Activated naive CD4-positive, alpha-beta T cell treated with anti-CD3 and anti-CD28 coated beads, Interleukin-2, amount 50 U/mL, for 16 hours (primary cell): ENCODE measurements at regions not wholly inside any gene's neighbourhood (a gene's known extent, or its start where the extent isn't known, plus 50 kb on each side); places are given as distances from the start of the nearest gene placed in this dataset.
"Not testable (repeated sequence)": the region's sequence is repeated elsewhere in the genome, so short reads cannot be mapped to it uniquely, and the experiment has no call there.

ENCODE experiments used
- DNase-seq: peaks from one replicate; pipeline ENCODE4 v3.0.0-alpha.2; 2020

DNA sequence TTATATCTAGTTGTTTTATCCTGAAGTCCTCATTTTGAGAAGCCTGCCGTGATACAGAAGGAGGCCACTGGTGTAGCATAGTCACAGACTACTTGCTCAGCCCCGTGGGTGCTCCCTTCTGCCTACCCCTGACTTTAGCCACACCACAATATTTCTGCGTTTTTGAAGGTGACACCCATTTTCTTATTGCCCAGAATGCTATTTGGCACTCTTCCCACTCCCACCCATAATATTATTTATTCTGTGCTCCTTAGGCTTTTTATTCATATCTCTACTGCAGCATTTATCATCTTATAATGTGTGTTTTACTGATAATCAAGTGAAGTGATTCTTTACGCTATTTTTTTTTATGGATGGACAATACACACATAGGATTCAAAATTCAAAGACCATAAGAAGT lies 107.3 kb downstream of the OR2B2 start:
- DNase-seq, result no peak

DNA sequence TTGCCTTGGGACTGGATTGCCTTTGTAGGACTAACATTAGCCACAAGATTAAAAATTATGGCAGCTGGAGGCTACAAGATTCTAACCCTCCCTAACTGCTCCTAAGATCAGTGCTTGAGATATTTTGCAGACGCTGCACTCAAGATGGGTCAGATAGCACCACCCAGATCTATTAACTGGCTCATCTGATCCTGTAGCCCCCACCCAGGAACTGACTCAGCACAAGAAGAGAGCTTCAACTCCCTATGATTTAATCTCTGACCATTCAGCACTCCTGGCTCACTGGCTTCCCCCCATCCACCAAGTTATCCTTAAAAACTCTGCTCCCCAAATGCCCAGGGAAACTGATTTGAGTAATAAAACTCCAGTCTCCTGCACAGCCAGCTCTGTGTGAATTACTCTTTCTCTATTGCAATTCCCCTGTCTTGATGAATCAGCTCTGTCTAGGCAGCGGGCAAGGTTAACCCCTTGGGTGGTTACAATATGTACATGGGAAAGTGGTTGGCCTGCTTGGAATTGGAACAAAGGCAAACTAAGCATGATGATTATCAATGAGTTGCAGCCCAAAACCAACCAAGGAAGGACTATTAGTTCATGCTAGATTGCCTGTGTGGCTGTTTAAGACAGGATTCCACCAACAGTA lies 111.3 kb downstream of the OR2B2 start:
- no peak for DNase-seq

DNA sequence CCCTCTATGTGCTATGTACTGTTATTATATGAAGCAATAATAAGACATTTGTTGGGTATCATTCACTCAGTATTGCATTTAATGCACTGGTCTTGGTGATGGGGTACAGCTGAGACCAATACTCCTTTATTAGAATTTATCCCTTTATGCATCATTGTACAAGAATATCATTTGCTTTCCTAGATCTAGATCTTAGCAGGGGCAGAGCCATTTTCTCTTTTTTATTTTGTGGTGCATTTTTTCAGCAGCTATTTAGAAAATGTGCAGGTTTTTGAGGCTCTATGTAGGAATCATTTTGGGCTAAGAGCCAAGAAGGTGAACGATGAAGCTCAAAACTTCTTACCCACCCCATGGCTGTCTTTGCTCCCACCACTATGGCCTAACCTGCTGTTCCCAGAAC lies 114.2 kb downstream of the OR2B2 start:
- DNase-seq, result no peak

DNA sequence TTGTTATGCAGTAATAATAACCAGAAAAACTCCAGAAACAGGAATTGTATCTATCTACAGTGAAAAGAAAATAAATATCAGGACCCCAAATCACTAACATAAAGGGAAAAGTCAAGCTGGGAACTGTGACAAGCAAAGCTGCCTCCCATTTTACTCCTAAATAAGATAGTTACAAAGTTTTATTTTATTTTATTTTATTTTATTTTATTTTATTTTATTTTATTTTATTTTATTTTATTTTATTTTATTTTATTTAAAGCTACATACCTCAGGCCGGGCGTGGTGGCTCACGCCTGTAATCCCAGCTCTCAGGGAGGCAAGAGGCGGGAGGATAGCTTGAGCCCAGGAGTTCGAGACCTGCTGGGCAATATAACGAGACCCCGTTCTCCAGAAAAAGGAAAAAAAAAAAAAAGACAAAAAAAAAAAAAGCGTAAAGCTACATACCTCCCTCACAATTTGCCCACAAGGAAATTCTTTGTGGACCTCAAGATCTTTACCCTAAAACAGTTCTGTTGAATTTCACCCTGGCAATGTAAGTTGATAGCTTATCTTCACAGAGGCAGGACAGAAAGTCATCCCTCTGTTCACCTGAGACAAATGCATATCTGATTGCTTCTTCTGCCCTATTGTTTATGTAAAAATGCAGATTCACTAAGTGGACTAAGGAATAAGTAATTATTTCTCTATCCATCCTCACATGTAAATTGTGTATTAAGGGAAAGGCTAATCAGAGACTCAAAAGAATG lies 115.3 kb downstream of the OR2B2 start:
- not testable (repeated sequence) for DNase-seq

DNA sequence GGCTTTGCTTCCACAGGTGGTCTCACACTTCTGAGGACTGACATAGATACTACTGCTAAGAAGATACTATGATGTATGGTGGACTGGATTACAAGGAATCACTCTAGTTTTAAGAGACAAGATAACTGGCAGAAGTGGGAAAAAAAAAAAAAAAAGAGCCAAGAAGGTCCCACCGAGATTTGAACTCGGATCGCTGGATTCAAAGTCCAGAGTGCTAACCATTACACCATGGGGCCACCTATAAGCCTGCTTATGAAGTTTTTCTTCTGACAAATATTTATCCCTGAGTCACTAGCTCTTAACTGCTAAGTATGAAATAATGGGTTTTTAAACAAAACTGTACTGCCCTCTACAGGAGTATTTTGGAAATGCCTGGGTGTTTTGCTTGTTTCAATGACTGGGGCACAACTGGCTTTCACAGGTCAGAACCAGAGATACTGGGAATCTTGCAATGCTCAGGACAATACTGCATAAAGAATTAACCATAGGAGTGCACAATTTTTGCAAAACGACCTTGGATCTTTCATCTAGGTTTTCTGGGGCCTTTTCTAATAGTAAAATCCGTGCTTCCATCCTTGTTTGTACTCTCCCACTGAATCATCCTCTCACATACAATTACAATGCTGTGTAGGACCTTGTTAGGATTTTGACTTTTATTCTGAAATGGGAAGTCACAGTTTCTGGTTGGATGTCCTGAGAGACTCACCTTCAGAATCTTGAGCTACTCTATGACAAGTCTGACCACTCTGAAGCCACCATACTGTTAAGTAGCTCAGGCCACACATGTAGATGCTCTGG lies 116.3 kb downstream of the OR2B2 start:
- peak; percentile 25 for DNase-seq

DNA sequence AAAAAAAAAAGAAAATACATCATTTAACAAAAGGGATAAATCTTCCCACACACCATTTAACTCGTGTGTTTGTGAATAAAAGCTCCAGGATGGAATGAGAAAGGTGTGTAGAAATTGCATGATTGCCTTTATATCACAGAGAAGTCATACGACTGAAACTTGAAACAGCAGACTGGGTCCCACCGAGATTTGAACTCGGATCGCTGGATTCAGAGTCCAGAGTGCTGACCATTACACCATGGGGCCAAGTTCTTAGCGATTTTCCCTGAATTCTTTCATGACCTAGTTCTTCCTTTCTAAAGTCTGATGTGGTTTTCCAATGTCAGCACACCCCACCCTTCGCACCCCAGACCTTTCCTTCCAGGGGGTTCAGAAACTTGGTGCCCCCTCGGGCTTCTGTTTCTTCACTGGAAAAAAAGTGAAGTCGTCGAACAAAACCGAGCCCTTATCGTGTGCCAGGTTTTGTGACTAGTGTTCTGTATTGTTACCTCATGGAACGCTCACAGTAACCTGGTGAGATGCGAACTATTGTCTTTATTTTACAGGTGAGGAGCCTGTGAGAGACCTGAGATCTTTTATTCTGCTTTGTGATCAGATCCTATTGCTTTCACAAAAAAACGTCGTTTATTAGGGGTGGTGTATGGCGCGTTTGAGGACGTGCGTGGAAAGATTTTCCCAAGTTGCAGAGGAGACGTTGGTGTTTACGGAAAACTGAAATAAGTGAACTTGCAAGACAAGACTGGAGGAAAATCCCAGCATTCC lies 120.8 kb downstream of the OR2B2 start:
- DNase-seq, result no peak

DNA sequence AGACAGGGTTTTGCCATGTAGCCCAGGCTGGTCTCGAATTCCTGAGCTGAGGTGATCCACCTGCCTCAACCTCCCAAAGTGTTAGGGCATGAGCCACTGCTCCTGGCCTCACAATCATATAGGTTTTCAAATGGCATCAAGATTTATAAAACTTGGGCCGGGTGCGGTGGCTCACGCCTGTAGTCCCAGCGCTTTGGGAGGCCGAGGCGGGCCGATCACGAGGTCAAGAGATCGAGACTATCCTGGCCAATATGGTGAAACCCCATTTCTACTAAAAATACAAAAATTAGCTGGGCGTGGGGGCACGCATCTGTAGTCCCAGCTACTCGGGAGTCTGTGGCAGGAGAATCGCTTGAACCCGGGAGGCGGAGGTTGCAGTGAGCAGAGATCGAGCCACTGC lies 123.8 kb downstream of the OR2B2 start:
- DNase-seq, result not testable (repeated sequence)

DNA sequence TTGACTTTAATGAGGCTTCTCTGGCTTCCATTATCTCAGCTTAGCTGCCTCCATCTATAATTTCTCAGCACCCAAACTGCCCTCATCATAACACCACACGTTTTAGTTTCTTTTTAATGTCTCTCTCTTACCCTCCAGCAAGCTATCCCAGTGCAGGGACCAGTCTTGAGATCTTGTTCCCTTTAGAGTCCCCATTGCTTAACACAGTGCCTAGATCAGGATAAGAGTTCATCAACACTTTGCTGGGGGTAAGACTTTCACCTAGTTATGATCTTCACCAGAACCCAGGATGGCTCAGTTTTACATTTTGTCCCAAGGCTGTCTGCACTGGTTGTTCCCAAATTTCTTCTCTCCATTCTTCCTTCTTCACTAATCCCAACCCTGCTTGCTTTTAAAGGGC lies 126.1 kb downstream of the OR2B2 start:
- no peak for DNase-seq

DNA sequence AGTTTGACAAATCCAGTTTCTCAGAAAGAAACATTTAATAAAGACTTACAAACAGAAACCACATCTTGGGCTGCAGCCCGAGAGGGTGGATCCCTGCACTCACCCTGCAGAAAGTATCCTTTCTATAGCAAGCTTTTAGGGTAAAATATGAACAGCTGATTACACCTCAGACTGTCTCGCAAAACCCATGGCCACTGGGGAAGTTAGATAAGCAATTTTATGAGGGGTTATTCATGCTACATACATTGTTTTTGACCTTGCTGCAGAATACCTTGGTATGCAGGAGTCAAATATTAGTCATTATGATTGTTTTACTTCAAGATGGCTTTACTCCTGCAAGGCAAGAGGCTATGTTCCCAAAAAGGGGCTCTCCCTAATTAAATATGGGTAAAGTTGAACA lies 126.9 kb downstream of the OR2B2 start:
- DNase-seq, result no peak

DNA sequence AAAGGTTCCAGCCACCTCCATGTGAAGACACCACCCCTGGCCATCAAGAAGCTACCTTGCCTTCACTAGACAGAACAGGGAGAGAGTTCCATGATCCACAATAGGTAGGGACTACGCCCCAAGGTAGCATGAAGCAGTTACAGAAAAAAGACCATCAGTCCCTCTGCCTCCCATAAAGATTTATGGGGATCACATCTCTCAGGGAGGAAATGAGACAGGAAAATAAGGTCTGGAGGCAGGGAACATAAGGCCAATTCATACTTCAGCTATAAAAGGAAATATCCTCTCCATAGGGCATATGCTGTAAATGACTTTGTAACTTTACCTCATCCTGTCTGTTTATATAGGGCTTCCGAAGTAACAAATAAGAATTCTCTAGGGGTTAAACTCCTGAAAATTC lies 129.4 kb downstream of the OR2B2 start:
- no peak for DNase-seq

DNA sequence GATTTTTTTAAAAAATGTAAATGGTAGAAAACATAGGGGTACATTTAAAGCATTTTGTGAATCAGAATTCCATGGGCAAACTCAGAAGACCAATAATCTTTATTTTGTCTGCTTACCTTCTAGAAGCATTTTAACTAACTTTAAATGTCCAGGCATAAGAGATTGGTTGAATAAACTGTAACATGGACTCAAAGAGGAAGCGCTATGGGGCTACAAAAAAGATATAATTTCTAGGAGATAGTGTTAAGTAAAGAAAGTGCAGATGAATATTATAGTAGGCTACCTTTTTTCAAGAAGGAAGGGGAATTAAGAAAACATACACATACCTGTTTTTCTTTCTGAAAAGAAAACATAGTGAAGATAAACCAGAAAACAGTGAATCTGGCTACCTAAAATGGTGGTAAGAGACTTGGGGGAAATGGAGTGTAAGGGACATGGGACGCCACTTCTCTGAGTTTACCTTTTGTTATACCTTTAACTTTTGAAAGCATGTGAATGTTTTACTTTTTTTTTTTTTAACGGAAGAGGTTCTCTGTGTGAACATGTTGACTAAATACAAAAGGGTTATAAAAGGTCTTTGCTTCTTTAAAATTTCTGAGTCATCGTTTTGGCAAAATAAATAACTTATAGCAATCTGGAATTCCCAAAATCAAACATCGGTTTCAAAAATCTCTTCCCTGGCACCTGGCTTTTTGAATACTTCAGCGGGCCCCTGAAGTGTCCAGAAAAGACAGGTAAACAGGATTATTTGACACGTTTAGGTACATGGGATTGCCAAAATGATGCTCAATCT lies 133.4 kb downstream of the OR2B2 start:
- no peak for DNase-seq

DNA sequence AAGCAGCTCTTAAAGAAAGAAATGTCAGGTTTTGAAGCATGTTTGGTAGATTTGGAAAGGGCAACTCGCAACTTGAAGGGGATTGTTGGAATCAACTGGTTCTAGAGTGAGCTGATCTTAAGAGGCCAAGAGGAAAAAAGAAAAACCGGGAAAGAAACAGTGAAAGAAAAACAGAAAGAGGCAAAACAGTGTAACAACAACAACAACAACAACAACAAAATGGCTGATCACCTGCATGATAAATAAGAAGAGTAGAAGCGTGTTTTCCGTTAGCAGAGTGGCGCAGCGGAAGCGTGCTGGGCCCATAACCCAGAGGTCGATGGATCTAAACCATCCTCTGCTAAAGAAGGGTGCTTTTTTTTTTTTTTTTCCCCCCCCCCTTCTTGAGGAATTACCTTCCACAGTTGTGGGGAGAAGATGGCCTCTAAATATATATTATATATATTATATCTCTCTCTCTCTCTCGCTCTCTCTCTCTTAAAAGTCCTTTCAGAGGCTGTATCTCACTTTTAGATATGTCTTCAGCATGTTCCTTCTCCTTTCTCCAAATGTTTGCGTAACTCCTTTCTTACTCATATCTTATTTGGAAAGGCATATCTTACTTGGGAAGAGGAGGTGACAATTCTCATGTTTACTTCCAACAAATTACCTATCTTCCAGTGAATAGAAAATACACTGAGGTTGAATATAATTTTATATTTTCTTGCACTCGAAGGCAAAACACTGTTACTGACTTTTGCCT lies 134.4 kb downstream of the OR2B2 start:
- DNase-seq, result no peak

DNA sequence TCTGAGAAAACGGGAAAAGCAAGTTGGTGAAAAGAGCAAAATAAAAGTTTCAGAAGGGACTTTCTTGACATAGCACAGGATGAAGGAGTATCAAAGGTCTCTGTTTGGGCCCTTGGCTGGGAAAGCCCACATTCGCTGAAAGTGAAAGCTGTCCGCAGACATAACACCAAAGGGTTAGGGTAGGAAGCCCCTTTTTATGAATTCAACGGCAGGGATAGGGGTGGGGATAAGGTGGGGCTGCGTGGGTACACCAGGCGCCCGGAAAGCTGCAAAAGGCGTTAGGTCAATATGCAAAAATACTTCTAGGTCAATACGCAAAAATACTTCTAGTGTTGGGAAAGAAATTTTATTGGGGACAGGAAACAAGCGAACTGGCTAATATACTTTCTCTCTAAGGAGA lies 135.1 kb downstream of the OR2B2 start:
- no peak for DNase-seq

DNA sequence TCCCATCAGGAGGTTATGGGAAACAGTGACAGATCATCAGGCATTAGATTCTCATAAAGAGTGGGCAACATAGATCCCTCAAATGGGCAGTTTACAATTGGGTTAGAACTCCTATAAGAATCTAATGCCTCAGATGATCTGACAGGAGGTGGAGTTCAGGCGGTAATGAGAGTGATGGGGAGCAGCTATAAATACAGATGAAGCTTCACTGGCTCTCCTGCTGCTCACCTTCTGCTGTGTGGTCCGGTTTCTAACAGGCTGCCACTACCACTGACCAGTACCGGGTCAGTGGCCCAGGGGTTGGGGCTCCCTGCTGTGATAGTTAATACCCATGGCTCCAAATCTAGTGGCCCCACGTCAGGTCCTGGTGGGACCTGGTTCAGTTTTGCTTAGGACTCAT lies 135.7 kb downstream of the OR2B2 start:
- DNase-seq, result no peak

DNA sequence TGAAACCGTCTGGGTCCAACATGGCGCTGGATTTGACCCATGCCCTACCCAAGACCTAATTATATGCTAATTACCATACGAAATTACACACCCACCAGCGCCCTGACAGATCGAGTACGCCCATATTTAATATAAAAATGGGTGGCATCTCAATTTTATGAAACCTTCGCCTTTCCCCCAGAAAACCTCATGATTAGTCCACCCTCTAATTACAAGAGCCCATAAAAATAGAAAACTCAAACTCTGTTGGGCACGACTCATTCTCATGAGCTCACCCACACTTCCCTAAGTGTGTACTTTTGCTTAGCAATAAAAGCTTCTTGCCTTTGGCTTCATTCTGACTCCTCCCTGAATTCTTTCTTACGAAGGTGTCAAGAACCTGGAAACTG lies 136.4 kb downstream of the OR2B2 start:
- DNase-seq, result no peak

DNA sequence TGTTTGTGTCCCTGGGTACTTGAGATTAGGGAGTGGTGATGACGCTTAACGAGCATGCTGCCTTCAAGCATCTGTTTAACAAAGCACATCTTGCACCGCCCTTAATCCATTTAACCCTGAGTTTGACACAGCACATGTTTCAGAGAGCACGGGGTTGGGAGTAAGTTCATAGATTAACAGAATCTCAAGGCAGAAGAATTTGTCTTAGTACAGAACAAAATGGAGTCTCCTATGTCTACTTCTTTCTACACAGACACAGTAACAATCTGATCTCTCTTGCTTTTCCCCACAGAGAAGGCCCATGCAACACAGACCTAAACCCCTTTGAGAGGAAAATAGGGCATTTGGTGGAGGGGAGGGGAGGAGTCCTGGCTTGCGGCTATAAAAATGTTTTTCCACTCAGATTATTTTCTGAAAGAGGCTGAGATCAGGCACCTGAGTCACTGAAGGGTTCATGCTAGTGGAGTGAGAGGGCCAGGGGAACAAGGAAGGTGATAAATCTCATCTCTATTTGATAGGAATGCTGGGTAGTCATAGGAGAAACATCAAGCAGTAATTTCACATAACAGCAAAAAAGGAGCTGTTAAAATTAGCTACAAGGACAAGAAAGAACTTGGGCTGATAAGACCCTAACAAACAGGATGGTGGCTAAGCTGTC lies 136.9 kb downstream of the OR2B2 start:
- DNase-seq, result not testable (repeated sequence)

DNA sequence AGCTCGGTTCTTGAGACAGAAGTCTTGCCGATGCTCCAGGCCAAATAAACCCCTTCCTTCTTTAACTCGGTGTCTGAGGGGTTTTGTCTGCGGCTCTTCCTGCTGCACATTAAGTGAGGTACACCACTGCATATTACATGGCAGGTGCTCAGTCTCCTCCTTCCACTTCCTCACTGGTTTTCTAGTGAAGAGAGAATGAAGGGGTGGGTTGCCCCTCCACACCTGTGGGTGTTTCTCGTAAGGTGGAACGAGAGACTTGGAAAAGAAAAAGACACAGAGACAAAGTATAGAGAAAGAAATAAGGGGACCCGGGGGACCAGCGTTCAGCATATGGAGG lies 138.0 kb downstream of the OR2B2 start:
- not testable (repeated sequence) for DNase-seq

DNA sequence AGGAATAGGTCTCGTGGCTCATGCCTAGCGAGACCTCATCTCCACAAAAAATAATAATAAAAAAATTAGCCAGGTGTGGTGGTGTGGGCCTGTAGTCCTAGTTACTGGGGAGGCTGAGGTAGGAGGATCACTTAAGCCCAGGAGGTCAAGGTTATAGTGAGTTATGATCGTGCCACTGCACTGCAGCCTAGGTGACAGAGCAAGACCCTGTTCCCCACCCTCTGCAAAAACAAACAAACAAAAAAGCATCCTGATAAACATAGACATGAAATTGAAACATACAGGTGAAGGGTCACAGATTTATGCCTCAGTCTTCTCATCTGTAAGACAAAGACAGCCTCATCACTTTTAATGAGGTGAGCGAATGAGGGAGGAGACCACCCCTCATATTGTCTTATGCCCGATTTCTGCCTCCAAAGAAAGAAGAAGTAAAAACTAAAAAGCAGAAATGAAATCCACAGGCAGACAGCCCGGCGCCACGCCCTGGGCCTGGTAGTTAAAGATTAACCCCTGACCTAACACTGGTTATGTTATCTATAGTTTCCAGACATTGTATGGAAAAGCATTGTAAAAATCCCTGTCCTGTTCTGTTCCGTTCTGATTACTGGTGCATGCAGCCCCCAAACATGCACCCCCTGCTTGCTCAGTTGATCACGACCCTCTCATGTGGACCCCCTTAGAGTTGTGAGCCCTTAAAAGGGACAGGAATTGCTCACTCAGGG lies 138.5 kb downstream of the OR2B2 start:
- not testable (repeated sequence) for DNase-seq

DNA sequence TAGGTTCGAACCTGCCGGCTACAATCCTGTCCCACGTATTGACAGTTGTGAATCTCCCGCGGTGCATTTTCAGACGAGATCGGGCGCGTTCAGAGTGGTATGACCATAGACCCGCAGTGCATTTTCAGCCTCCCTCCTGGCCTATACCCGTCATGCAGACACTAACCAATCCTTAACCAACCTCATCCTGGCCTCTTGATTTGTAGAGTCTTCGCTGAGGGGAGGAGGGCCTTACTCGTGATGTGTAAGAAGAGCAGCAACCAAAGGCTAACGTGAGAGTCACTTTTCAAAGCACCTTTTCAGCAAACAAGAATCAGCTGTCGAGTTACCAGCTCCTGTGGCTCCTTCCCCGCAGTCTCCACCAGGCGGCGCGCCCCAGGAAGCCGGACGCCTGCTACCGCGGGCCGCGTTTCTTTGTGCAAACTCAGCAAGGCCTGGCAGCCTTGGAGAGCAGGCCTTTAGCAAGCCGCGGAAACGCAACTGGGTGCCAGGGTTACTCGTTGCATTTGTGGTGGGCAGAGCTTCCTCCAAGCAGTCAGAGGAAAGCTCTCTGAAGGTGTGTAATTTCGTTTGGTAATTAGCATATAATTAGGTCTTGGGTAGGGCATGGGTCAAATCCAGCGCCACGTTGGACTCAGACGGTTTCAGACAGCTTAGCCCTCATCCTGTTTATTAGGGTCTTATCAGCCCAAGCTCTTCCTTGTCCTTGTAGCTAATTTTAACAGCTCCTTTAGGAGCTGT lies 139.8 kb downstream of the OR2B2 start:
- peak; percentile 88 for DNase-seq

DNA sequence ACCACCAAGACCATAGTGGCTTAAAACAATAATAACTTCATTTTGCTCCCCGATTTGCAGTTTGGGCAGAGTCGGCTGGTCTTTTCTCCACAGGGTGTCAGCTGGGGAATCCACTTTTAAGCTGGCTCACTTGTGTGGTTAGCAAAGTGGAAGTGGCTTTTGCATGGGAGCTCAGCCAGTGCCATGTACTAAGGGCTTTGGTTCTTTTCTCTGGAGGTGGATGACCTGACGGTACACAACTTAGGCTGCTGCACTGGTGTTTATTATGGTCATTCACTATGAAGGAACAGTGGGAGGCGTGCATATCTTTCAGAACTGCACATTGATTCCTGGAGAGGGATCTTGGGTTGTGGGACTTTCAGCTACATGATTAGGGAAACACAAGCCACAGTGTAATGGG lies 141.0 kb downstream of the OR2B2 start:
- DNase-seq, result no peak
